Hepatocyte (in vitro differentiated cells): ENCODE measurements at regions not wholly inside any gene's neighbourhood (a gene's known extent, or its start where the extent isn't known, plus 50 kb on each side); places are given as distances from the start of the nearest gene placed in this dataset.

ENCODE experiments used
- CTCF ChIP-seq: fragments of 200-600 bp; sonication (generic); IDR thresholded peaks from 2 replicates; pipeline ENCODE4 v1.5.1; 2016; ENCODE audit warnings: antibody characterized with exemption, mild to moderate bottlenecking; ENCODE audit not compliant: poor library complexity
- EZH2 ChIP-seq: fragments of 200-600 bp; sonication (generic); IDR thresholded peaks from 2 replicates; pipeline ENCODE4 v1.6.1; 2016; ENCODE audit warnings: antibody characterized with exemption, mild to moderate bottlenecking, borderline replicate concordance
- EZH2phosphoT487 ChIP-seq: fragments of 200-600 bp; sonication (generic); IDR thresholded peaks from one replicate; pipeline ENCODE4 v1.6.1; 2018; ENCODE audit warnings: antibody characterized with exemption, mild to moderate bottlenecking, low read depth, moderate library complexity; ENCODE audit not compliant: unreplicated experiment, severe bottlenecking

- TF ChIP-seq CTCF (no peak), EZH2 (no peak), EZH2phosphoT487 (no peak)
Observed at GRCh38 chr12:69118516-69118915, 120.9 kb upstream of the CPSF6 start.
